Inferior parietal cortex (tissue), 1 donor: ENCODE measurements at regions not wholly inside any gene's neighbourhood (a gene's known extent, or its start where the extent isn't known, plus 50 kb on each side); places are given as distances from the start of the nearest gene placed in this dataset.

Experiments
- DNase-seq: peaks from one replicate; pipeline ENCODE4 v3.0.0-alpha.2; 2016; ENCODE audit errors: extremely low spot score

GRCh38 chr2:175463589-175464310 lies 282.2 kb upstream of the ATP5MC3 start:
- DNase-seq: no peak

- no peak for DNase-seq
Observed at GRCh38 chr2:175463169-175463568, 281.7 kb upstream of the ATP5MC3 start.

GRCh38 chr2:175462246-175462645 lies 280.7 kb upstream of the ATP5MC3 start:
- DNase-seq: no peak

GRCh38 chr2:175461839-175462238 lies 280.3 kb upstream of the ATP5MC3 start:
- DNase-seq: no peak

DNA sequence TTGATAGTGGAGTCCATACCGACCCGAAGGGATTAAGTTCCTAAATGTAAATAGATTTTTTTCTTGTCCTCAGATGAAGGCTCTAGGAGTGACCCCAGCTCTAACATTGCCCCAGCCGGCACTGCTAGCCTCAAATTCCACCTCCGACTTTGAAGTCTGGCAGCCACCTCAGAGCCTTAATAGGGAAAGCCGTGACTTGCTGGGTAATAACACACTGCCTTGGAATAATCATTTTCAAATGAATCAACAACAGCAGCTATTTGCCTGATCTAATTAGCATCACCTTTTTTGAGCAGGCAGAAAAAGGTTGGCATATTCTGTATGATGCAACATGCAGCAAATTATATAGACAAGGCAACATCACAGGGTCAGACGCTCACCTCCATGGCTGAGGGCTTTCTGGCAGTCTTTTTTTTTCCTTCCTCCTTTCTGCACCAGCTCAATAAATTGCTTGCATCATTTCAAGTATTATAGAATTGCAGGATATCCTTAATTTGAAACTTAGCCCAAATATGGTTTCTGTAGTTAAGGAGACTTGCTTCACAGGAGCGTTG lies 276.5 kb upstream of the ATP5MC3 start:
- DNase-seq: no peak

DNA sequence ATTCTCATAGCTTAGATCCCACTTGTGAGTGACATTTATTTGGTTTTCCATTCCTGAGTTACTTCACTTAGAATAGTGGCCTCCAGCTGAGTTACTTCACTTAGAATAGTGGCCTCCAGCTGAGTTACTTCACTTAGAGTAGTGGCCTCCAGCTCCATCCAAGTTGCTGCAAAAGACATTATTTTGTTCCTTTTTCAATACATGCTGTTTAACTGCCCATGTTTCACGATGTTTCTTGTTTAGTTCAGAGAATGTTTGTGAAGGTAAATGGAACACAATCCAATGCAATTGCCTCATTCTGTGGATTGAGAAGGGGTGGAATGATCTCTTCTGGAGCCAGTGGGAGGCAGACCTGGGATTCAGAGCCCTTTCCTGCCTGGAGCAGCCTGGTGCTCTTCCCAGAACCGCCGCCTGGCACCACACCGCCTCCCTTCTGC lies 273.5 kb upstream of the ATP5MC3 start:
- DNase-seq: no peak

DNA sequence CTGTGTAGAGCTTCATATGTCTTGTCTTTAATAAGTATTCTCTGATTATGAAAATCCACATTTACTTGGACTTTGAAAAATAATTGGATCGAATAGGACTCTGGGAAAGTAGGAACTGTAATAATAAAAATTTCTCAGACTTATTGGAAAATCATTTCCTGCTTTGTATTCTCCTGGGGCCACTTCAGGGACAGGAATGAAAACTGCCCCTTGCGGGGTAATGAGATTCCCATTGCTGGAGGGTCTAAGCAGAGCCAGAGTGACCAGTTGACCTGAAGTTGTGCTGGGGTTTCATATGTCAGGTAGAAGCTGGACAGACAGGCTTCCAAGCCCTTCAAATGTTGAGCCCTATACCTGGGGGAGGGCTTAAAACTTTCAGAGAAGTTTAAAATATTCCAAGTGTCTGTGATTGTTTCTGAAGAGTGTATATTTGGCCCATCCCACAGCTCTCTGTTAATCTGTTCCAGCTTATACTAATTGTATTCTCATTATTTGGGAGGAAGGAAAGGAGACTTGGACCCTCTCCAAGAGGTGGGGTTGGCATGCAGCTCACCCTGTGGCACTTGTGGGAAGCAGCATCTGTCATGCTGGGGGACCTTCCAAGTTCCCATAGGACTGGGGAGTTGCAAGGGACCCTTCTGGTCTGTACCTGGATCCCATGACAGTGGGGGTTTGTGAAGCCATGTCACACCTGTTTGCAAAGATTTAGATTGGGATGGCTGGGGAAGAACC lies 268.7 kb upstream of the ATP5MC3 start:
- no peak for DNase-seq

DNA sequence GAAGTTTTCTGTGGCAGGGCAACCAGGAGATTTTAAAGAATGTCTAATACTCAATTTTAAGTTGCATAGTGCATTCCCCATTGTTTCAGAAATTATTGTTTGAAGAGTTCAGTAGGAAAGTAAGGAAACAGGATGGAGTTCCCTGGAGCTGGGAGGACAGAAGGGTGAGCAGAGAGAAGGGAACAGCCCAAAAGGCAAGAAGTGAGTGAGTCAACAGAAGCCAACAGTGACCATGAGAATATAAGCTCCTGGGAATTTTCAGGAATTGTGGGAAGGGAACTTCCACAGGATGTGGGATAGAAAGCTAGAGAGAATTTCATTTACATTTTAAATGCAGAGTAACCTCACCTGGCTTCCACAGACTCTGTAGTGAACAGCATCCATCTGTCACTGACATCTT lies 268.1 kb upstream of the ATP5MC3 start:
- DNase-seq: no peak

DNA sequence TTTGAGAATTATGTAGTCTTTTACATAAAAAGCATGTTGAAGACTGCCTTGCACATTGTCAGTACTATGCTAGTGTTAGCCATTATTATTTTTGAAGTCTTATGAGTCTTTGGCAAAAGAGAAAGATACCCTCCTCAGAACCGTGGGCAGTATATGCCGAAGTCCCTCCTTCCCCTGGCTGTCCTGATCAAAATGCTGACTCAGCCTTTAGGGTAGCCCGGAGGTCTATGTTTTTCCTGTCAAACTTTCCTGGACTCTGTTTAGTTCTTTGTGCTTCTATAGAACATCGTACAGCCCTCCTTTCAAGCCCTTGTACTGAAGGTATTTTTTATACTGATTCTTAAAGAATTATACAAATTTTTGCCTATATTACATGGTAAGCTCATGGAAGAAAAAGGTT lies 264.7 kb upstream of the ATP5MC3 start:
- DNase-seq: no peak

- no peak for DNase-seq
Observed at GRCh38 chr2:175445281-175445680, 263.8 kb upstream of the ATP5MC3 start.

- DNase-seq: no peak
Observed at GRCh38 chr2:175442441-175442840, 260.9 kb upstream of the ATP5MC3 start.

DNA sequence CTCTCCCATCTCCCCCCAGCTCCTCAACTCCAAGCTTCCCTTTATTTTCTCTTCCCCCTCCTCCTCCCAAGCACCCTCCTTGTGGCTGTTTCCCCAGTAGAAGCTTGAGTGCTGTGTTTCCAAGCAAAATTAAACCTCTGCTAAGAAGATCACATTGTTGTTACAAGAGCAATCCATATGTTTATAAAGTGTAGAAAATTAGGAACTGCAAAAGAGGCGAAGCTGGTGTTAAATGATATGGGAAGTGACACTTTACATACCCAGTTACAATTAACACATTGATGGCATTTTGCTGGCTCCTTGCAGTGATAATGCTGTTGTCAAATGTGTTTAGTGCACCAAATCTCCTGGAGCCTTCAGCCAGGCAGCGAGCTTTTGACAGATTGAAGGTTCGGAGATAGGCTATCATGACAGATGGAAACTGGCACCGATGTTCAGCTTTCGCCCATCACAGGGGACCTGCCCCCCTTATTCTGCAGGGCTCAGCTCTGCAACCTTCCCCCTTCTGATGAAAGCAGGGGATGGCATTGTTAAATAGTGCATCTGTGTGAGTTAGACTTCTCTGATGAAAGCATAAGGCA lies 259.8 kb upstream of the ATP5MC3 start:
- no peak for DNase-seq

GRCh38 chr2:175439416-175439815 lies 257.9 kb upstream of the ATP5MC3 start:
- no peak for DNase-seq

DNA sequence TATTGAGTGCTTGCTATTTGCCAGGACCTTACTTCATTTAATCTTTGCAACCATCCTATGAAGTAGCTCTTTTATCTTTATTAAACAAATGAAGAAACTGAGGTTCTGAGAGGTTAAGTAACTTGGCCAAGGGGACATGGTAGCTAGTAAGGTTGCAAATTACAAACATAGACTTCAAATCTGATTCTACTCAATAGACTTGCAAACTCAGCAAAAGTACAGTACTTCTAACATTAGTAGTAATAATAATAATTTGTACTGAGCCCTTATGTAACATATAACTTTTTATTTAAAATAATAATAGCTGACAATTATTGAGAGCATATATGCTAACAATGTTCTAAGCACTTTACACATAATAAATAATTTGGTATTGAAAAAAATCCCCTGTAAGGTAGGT lies 255.7 kb upstream of the ATP5MC3 start:
- DNase-seq: no peak

- DNase-seq: no peak
Observed at GRCh38 chr2:175436076-175436475, 254.6 kb upstream of the ATP5MC3 start.

DNA sequence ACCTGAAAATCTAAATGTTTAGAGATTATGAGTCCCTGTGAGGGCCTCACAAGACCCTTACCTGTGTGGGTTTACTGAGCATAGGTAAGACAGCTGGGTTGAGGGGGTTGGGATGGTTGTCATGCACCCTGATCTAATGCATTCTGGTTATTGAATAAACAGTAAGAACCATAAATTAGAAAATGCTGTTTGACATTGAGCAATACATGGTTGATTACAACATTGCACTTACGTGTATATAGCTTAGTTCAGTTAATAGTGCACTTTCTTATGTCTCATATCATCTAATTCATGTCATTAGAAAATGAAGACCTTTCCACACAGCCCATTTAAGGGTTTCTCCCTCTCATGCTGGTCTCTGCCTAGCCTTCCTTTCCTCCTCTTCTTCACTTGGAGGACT lies 253.5 kb upstream of the ATP5MC3 start:
- no peak for DNase-seq

DNA sequence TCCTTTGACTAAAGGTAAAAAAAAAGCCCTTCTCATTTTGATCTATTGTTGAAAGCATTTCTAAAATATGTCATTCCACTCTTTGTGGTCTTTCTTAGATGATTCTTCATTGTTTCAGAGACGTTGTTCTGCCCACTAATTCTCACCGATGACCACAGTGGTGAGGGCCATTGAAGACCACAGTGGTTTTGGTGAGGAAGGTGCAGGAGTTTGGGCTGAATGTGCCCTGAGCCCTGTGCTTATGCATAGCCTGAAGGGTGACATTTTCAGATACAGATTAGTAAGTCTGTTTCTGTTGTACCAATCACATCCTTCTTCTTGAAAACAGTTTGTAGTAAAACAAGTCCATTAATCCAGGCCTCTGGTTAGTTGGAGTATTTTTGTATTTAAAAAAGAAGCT lies 251.3 kb upstream of the ATP5MC3 start:
- DNase-seq: no peak

GRCh38 chr2:175432021-175432420 lies 250.5 kb upstream of the ATP5MC3 start:
- no peak for DNase-seq

- no peak for DNase-seq
Observed at GRCh38 chr2:175431101-175431946, 249.8 kb upstream of the ATP5MC3 start.

GRCh38 chr2:175430236-175430635 lies 248.7 kb upstream of the ATP5MC3 start:
- DNase-seq: no peak

DNA sequence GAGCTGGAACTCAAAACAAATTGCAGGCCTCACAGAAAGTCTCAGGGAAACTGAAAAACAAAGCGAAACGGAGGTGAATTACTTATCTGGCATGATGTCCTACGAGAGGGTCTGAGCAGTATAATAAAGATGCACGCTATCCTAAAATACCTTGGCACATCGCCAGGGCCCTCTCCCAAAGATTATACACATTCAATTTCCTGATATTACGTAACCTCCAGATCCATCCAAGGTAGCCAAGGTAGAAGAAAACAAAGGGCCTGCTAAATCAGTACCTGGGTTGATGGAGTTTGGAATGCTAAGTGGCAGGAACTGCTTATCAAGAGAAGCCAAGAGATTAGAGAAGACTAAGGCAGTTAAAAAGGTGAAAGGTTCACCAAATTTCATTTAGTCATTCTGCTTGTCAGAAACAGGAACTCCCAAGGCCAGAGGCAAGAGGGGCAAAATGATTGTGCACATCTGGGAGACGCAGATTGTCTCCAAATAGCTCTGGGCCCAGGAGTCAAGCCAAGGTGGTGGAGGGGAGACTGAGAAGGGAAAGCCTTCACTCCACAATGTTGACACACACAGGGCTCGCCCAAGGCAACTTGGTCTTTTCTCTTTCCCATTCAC lies 236.8 kb upstream of the ATP5MC3 start:
- DNase-seq: peak; percentile 6
